GM10248 (cell line): ENCODE measurements at regions not wholly inside any gene's neighbourhood (a gene's known extent, or its start where the extent isn't known, plus 50 kb on each side); places are given as distances from the start of the nearest gene placed in this dataset.

Source experiments
- CTCF ChIA-PET: fragments of 300-600 bp; sonication (Branson Sonifier 250); formaldehyde crosslinking; extraction: SDS; loops from one replicate; lab custom pipeline; 2021; ENCODE audit warnings: antibody characterized with exemption; lab: Yijun Ruan, JAX
- POLR2A ChIA-PET: fragments of 350-650 bp; sonication (Branson Sonifier 250); formaldehyde crosslinking; extraction: SDS; loops from one replicate; lab custom pipeline; 2020; ENCODE audit warnings: antibody characterized with exemption; lab: Yijun Ruan, JAX
- DNase-seq: peaks from one replicate; pipeline ENCODE4 v3.0.0; 2012; ENCODE audit errors: extremely low spot score
- TF ChIP-seq, protein P1 (sequence below): IDR thresholded peaks from 2 replicates; pipeline ENCODE4 v1.5.1; 2012; ENCODE audit warnings: mild to moderate bottlenecking, low read depth; ENCODE audit errors: extremely low read depth, missing control alignments, control extremely low read depth

GRCh38 chr18:10009321-10010144, 95.7 kb downstream of the VAPA start:
- DNase-seq: no peak
- CTCF ChIA-PET: no interaction called here
- POLR2A ChIA-PET: no interaction called here
- TF ChIP-seq, protein P1, sequence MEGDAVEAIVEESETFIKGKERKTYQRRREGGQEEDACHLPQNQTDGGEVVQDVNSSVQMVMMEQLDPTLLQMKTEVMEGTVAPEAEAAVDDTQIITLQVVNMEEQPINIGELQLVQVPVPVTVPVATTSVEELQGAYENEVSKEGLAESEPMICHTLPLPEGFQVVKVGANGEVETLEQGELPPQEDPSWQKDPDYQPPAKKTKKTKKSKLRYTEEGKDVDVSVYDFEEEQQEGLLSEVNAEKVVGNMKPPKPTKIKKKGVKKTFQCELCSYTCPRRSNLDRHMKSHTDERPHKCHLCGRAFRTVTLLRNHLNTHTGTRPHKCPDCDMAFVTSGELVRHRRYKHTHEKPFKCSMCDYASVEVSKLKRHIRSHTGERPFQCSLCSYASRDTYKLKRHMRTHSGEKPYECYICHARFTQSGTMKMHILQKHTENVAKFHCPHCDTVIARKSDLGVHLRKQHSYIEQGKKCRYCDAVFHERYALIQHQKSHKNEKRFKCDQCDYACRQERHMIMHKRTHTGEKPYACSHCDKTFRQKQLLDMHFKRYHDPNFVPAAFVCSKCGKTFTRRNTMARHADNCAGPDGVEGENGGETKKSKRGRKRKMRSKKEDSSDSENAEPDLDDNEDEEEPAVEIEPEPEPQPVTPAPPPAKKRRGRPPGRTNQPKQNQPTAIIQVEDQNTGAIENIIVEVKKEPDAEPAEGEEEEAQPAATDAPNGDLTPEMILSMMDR: no peak

DNA sequence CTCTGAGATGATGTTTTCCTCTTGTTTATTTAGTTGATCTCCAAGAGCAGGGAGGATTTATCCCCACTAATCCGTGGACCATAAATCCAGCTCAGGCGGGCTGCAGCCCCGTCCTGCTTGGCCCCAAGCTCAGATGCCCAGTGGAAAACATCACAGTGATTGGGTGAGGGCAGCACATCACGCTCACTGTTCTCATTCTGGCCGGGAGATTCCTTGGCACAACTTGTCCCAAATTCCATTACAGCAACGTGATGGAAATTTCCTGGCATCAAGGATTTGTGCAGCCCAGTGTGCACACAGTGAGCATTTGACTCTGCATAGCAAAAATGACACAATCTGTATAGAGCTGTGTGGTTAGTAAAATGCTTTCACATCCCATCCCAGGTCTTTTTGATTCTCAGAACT, 96.8 kb downstream of the VAPA start:
- ChIA-PET POLR2A (no interaction called here), CTCF (no interaction called here)
- TF ChIP-seq, protein P1: no peak
- no peak for DNase-seq

DNA sequence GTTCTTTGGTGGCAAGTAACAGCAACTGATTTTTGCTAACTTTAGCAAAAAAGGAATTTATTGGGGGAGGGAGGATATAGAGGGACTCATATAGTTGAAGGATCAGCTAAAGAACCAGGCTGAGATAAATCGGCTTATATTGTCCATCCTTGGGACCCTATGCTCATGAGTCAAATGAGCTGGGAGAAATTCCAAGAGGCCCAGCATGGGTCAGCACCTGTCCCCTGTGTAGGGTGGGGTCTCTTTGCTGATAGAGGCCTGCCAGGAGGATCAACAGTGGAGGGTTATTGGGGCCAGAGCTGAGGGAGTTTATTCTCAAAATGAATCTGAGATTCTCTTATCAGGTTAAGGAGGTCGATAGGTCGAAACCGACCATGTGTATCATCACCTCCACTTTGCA, 97.2 kb downstream of the VAPA start:
- ChIA-PET POLR2A (no interaction called here), CTCF (no interaction called here)
- TF ChIP-seq, protein P1: no peak

DNA sequence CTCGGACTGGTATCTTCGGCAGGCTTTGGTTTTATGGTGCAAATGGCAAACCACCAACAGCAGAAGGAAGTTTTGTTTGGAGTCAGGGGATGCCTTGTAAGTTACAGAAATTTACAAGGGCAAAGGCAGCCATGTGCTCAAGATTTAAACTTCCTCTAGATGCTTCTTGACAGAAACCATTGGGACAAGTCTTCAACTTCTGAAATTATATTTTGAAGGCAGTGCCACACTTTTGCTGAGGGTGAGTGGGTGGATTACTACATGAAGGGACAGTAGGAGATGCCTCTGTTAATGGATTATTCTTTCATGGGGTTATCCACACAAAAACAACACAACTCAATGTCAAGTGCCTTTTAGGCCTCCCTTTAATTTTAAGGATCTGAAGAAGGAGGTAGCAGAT, 97.9 kb downstream of the VAPA start:
- ChIA-PET CTCF (interaction anchor here (1.5 kb wide), 1 partner anchor 73 kb away, joined by 3 read pairs; no protein-coding TSS in a partner anchor), POLR2A (no interaction called here)

More for the DNA sequence above, 97.2 kb downstream of the VAPA start:
- DNase-seq: no peak

GRCh38 chr18:10012526-10012925, 98.7 kb downstream of the VAPA start:
- TF ChIP-seq, protein P1: no peak
- DNase-seq: no peak
- POLR2A ChIA-PET: no interaction called here
- CTCF ChIA-PET: interaction anchor here (1.1 to 1.5 kb wide), 2 partner anchors 26 to 74 kb away, joined by 3 read pairs; no protein-coding TSS in a partner anchor

More for the DNA sequence above, 97.9 kb downstream of the VAPA start:
- DNase-seq: no peak
- TF ChIP-seq, protein P1: no peak

DNA sequence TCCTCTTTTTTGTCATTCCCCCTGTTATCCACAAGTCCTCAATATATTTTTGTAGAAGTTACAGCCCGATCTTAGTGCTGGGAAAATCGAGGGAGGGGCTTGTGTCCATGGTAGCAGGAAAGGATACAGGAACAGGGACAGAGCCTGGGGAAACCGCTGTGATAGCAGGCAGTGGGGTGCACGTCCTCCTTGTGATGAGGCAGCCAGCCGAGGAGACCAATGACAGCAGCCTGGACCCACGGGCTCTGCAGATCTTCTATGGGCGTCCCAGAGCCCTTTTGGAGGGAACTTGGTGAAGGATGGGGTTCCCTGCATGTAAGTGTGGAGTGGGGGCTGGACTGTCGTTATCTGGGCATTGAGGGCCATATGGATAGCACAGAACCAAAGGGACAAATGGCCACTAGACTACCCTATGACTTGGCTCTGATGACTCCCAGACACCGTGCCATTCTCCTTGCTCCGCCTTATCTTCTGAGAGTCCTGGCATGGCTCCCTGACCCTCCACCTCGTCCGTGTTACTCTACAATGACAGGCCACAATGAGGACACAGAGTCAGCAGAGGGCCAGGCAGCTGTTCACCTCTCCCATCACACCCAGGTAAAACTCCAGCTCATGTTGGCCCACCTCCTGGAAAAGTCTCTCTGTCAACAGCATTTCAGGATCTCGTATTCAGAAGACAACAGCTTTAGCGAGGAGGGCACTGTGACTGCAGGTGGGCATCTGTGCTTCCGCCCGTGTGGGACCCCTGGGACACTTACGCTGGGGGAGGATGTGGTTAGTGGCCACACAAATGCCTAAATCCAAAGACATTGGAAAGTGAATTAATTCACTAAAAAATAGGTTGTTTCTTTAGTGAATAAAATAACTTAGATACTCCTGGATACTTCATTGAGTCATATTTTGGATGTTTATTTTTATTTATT, 100.1 kb downstream of the VAPA start:
- TF ChIP-seq, protein P1: no peak
- no peak for DNase-seq
- POLR2A ChIA-PET: no interaction called here
- CTCF ChIA-PET: interaction anchor here (1.6 kb wide), 1 partner anchor 486 kb away, joined by 3 read pairs; no protein-coding TSS in a partner anchor
